Loucy (cell line): ENCODE measurements at regions not wholly inside any gene's neighbourhood (a gene's known extent, or its start where the extent isn't known, plus 50 kb on each side); places are given as distances from the start of the nearest gene placed in this dataset.

Experiments used
- CTCF ChIP-seq: fragments of 200-600 bp; sonication (generic); conservative IDR thresholded peaks from 2 replicates; pipeline ENCODE4 v1.5.1; 2014; ENCODE audit warnings: mild to moderate bottlenecking, antibody characterized with exemption, low read length
- EZH2phosphoT487 ChIP-seq: fragments of 200-600 bp; IDR thresholded peaks from 2 replicates; pipeline ENCODE4 v1.6.1; 2018; ENCODE audit warnings: antibody characterized with exemption, mild to moderate bottlenecking, moderate library complexity, borderline replicate concordance

- TF ChIP-seq CTCF: no peak
- TF ChIP-seq EZH2phosphoT487: no peak
These were observed 91.3 kb downstream of the MYEOV start for GRCh38 chr11:69385144-69385820.
